Hematopoietic multipotent progenitor cell treated with erythropoietin and hydrocortisone succinate and interleukin-3 and kit ligand, for 15 days (in vitro differentiated cells): ENCODE measurements at regions not wholly inside any gene's neighbourhood (a gene's known extent, or its start where the extent isn't known, plus 50 kb on each side); places are given as distances from the start of the nearest gene placed in this dataset.

Experiments
- DNase-seq: peaks from one replicate; pipeline ENCODE4 v3.0.0-alpha.2; 2015; ENCODE audit warnings: low spot score

GRCh38 chr1:39107341-39108290, 81.5 kb downstream of the NDUFS5 start:
- DNase-seq = no peak

- no peak for DNase-seq
Measured at GRCh38 chr1:39109644-39110043, 83.5 kb downstream of the NDUFS5 start.

GRCh38 chr1:39110325-39110851, 84.2 kb downstream of the NDUFS5 start:
- DNase-seq = no peak

- no peak for DNase-seq
Measured at GRCh38 chr1:39110882-39111281, 84.7 kb downstream of the NDUFS5 start.

- no peak for DNase-seq
Measured at GRCh38 chr1:39113109-39113743, 87.1 kb downstream of the NDUFS5 start.

- no peak for DNase-seq
Measured at GRCh38 chr1:39115271-39116110, 89.0 kb upstream of the MACF1 start.

GRCh38 chr1:39116116-39116607, 88.3 kb upstream of the MACF1 start:
- no peak for DNase-seq

- DNase-seq = no peak
Measured at GRCh38 chr1:39116860-39117728, 87.4 kb upstream of the MACF1 start.

GRCh38 chr1:39117899-39118450, 86.5 kb upstream of the MACF1 start:
- DNase-seq = no peak

- DNase-seq = no peak
Measured at GRCh38 chr1:39122056-39122455, 82.4 kb upstream of the MACF1 start.

GRCh38 chr1:39124282-39124681, 80.2 kb upstream of the MACF1 start:
- no peak for DNase-seq

- no peak for DNase-seq
Measured at GRCh38 chr1:39127513-39127912, 77.0 kb upstream of the MACF1 start.

GRCh38 chr1:39128126-39128525, 76.4 kb upstream of the MACF1 start:
- DNase-seq = no peak

GRCh38 chr1:39128959-39129358, 75.5 kb upstream of the MACF1 start:
- no peak for DNase-seq

GRCh38 chr1:39129514-39129913, 75.0 kb upstream of the MACF1 start:
- DNase-seq = no peak

- DNase-seq = no peak
Measured at GRCh38 chr1:39130325-39130724, 74.2 kb upstream of the MACF1 start.

- DNase-seq = no peak
Measured at GRCh38 chr1:39131940-39132339, 72.6 kb upstream of the MACF1 start.

GRCh38 chr1:39132505-39133339, 71.8 kb upstream of the MACF1 start:
- DNase-seq = no peak

- DNase-seq = no peak
Measured at GRCh38 chr1:39133340-39133684, 71.2 kb upstream of the MACF1 start.

GRCh38 chr1:39134768-39135333, 69.6 kb upstream of the MACF1 start:
- no peak for DNase-seq
